AG04450 (cell line): ENCODE measurements at regions not wholly inside any gene's neighbourhood (a gene's known extent, or its start where the extent isn't known, plus 50 kb on each side); places are given as distances from the start of the nearest gene placed in this dataset.

Experiments
- CTCF ChIA-PET: fragments of 300-600, 350-600 bp; formaldehyde crosslinking; extraction: SDS; loops from one replicate; lab custom pipeline; 2022; ENCODE audit warnings: antibody characterized with exemption, inconsistent platforms; lab: Charles Lee
- POLR2A ChIA-PET: fragments of 350-600 bp; formaldehyde crosslinking; extraction: SDS; loops from one replicate; lab custom pipeline; 2021; ENCODE audit warnings: antibody characterized with exemption, inconsistent platforms; lab: Yijun Ruan, JAX
- DNase-seq: peaks from one replicate; pipeline ENCODE4 v3.0.0-alpha.2; 2011; ENCODE audit warnings: low read depth, low spot score
- H3K27ac ChIP-seq: one replicate; pipeline ENCODE4 v1.5.1; 2012; ENCODE audit warnings: low read depth, low read length, control low read depth
- H3K27me3 ChIP-seq: one replicate; pipeline ENCODE4 v1.6.0; 2012; ENCODE audit warnings: low read length; ENCODE audit not compliant: control insufficient read depth, insufficient read depth
- H3K4me3 ChIP-seq: 2 replicates; pipeline ENCODE4 v1.5.1; 2011; ENCODE audit warnings: mild to moderate bottlenecking, low read depth, low read length, control low read depth
- H3K9me3 ChIP-seq: 2 replicates; pipeline ENCODE4 v1.5.1; 2012; ENCODE audit warnings: low read length; ENCODE audit not compliant: control insufficient read depth, insufficient read depth
- TF ChIP-seq, protein P1 (sequence below): IDR thresholded peaks from 2 replicates; pipeline ENCODE4 v1.5.1; 2011; ENCODE audit warnings: low read depth, low read length, control low read depth, inconsistent platforms

DNA sequence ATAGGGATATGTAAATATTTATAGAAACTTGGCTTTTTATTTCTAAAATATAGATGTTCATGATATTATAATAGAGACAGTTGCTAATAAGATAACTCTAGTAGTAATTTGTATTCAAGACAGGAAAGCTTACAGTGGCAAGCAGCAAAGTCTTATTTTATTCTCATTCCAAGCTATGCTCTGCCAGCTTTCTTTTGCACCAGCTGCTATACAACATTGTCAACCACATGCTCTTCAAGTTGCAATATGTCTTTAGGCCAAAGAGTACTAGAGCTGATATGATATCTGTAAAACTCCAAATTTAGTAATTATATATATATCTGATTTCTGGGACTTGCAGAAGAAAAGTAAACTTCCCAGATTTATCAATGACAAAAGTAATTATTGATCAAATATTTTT lies 350.1 kb downstream of the HGF start:
- TF ChIP-seq, protein P1, sequence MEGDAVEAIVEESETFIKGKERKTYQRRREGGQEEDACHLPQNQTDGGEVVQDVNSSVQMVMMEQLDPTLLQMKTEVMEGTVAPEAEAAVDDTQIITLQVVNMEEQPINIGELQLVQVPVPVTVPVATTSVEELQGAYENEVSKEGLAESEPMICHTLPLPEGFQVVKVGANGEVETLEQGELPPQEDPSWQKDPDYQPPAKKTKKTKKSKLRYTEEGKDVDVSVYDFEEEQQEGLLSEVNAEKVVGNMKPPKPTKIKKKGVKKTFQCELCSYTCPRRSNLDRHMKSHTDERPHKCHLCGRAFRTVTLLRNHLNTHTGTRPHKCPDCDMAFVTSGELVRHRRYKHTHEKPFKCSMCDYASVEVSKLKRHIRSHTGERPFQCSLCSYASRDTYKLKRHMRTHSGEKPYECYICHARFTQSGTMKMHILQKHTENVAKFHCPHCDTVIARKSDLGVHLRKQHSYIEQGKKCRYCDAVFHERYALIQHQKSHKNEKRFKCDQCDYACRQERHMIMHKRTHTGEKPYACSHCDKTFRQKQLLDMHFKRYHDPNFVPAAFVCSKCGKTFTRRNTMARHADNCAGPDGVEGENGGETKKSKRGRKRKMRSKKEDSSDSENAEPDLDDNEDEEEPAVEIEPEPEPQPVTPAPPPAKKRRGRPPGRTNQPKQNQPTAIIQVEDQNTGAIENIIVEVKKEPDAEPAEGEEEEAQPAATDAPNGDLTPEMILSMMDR = no peak
- Histone ChIP-seq H3K4me3 (no peak overlapping the region), H3K27ac (no peak overlapping the region), H3K27me3 (no peaks in the 10 kb centered on the region), H3K9me3 (no peaks in the 10 kb centered on the region)
- ChIA-PET POLR2A (no interaction called here), CTCF (no interaction called here)
- DNase-seq = no peak

GRCh38 chr7:81416659-81417058 lies 353.2 kb downstream of the HGF start:
- TF ChIP-seq, protein P1 = no peak
- Histone ChIP-seq H3K9me3 (no peaks in the 10 kb centered on the region), H3K27me3 (no peaks in the 10 kb centered on the region), H3K4me3 (no peak overlapping the region), H3K27ac (no peak overlapping the region)
- POLR2A ChIA-PET = no interaction called here
- CTCF ChIA-PET = no interaction called here
- no peak for DNase-seq

DNA sequence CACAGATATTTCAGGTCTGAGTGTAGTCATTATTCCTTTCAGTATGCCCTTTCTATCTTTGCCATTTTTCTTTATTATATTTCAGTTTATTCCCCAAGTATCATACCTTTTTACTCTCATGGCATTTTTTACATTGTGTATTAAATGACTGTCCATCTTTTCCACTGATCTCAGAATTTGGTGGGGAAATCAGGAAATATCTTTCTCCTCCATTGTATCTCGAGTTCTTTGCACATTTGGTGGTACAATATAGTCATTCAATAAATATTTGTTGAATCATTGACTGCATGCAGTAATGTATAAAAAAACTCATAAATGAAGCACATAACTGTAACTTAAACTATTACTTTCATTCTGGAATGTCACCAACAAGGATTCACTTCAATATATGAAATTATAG lies 354.7 kb downstream of the HGF start:
- POLR2A ChIA-PET = no interaction called here
- DNase-seq = no peak
- Histone ChIP-seq H3K27ac (no peak overlapping the region), H3K9me3 (no peaks in the 10 kb centered on the region), H3K27me3 (no peaks in the 10 kb centered on the region), H3K4me3 (no peak overlapping the region)
- TF ChIP-seq, protein P1 = no peak
- CTCF ChIA-PET = no interaction called here

DNA sequence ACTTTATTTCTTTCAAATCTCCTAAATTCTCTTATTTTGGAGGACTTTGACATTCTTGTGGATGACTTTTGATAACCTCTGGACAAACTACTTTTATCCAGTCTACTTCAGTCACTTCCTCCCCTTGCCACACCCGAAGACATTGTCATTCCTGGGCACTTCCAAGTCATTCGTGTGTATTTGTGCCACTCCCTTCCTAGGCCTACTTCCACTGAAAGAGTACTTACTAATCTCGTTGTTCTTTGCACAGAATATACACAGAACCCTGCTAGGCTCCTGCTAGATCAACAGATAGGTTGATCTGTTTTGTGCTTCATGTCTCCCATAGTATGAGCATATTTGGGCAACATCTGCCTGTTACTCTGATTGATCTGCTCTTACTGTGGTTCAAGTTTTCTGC lies 355.4 kb downstream of the HGF start:
- H3K27ac ChIP-seq = no peak overlapping the region
- no peaks in the 10 kb centered on the region for H3K9me3 ChIP-seq
- TF ChIP-seq, protein P1 = no peak
- ChIA-PET CTCF (no interaction called here), POLR2A (no interaction called here)
- DNase-seq = no peak
- no peak overlapping the region for H3K4me3 ChIP-seq
- H3K27me3 ChIP-seq = no peaks in the 10 kb centered on the region

DNA sequence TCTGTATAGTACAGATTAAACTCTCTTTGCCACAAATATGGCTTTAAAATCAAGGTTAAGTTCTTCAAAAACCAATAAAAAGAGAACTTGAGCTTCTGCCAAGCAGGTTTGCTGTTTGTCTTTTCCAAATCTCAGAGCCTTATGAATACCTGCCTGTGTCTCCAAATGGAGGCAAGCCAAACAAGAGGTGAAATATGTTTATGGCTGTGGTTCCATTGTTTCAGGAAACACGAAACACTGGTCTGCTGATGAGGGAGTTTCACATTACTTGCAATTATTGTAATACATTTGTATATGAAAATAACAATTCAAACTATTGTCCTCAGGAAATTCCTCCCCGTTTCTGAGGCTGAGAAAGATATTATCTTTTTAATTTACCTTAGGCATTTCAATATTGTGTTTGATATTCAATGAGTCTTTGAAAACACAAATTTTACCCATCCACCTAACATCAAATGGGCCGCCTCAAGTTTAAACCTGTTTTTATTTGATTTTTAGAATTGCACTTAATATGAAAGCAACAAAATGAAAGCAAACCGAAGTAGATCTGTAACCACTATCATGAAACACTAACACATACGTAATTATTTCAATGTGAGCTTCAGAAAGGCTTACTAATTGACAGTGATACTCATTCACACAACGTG lies 359.3 kb downstream of the HGF start:
- ChIA-PET CTCF (no interaction called here), POLR2A (no interaction called here)
- Histone ChIP-seq H3K9me3 (no peaks in the 10 kb centered on the region), H3K4me3 (no peak overlapping the region), H3K27me3 (no peaks in the 10 kb centered on the region), H3K27ac (no peak overlapping the region)
- TF ChIP-seq, protein P1 = no peak
- DNase-seq = no peak
